A549 (cell line): ENCODE measurements at regions not wholly inside any gene's neighbourhood (a gene's known extent, or its start where the extent isn't known, plus 50 kb on each side); places are given as distances from the start of the nearest gene placed in this dataset.

Experiments
- ATAC-seq, 2 experiments: fragments of 200-7000 bp in 1 of 2; fragments of >200 bp in 1 of 2; cut with Nextera tagmentation in 1 of 2; cut with Tn5 transposase in 1 of 2; 3 replicates each; pipeline versions ENCODE4 v1.8.0 to v1.9.1; 2018 to 2020; ENCODE audit warnings: mild to moderate bottlenecking in 1 of 2, moderate library complexity in 1 of 2
- CTCF ChIA-PET: fragments of 300-600 bp; sonication (Branson Sonifier 250); formaldehyde crosslinking; extraction: SDS; loops from one replicate; lab custom pipeline; 2021; ENCODE audit warnings: antibody characterized with exemption, inconsistent platforms; lab: Yijun Ruan, JAX
- POLR2A ChIA-PET: fragments of 350-600 bp; formaldehyde crosslinking; extraction: SDS; loops from one replicate; lab custom pipeline; 2021; ENCODE audit warnings: antibody characterized with exemption, inconsistent platforms; lab: Yijun Ruan, JAX
- DNase-seq, 2 experiments: peaks; one replicate each; pipeline versions ENCODE4 v3.0.0 to v3.0.0-alpha.2; 2011 to 2016; ENCODE audit warnings: low read depth in 1 of 2, low spot score in 1 of 2
- FAIRE-seq: peaks from 2 replicates; lab custom pipeline; 2011; peaks lifted over from hg19 to GRCh38; lab: Jason Lieb, UNC
- H3K27ac ChIP-seq, 2 experiments: fragments of >200 bp; sonication (Bioruptor Twin); formaldehyde crosslinking; 3 replicates each; pipeline ENCODE4 v1.5.1; 2016 to 2017
- H3K4me1 ChIP-seq: fragments of >200 bp; sonication (Bioruptor Twin); formaldehyde crosslinking; 3 replicates; pipeline ENCODE4 v1.6.1; 2016
- H3K4me2 ChIP-seq: fragments of >200 bp; sonication (Bioruptor Twin); formaldehyde crosslinking; 3 replicates; pipeline ENCODE4 v1.6.1; 2016
- H3K4me3 ChIP-seq: fragments of >200 bp; sonication (Bioruptor Twin); formaldehyde crosslinking; 3 replicates; pipeline ENCODE4 v1.5.1; 2016
- H3K9me3 ChIP-seq: fragments of >200 bp; sonication (Bioruptor Twin); formaldehyde crosslinking; 3 replicates; pipeline ENCODE4 v1.6.1; 2016
- CBX2 ChIP-seq: fragments of 200-600 bp; sonication (generic); IDR thresholded peaks from 2 replicates; pipeline ENCODE4 v1.6.1; 2016; ENCODE audit warnings: low read depth, mild to moderate bottlenecking, borderline replicate concordance
- CBX8 ChIP-seq: fragments of 200-600 bp; sonication (generic); IDR thresholded peaks from 2 replicates; pipeline ENCODE4 v1.6.1; 2016
- CHD4 ChIP-seq: fragments of 200-600 bp; sonication (generic); IDR thresholded peaks from 2 replicates; pipeline ENCODE4 v1.6.1; 2016; ENCODE audit warnings: antibody characterized with exemption, mild to moderate bottlenecking, borderline replicate concordance
- EHF ChIP-seq: fragments of 250-450 bp; sonication (Bioruptor Pico); IDR thresholded peaks from 2 replicates; pipeline ENCODE4 v1.5.0; 2020; ENCODE audit warnings: mild to moderate bottlenecking
- FOSL2 ChIP-seq, 2 experiments: fragments of 450-650 bp in 1 of 2; fragments of >200 bp in 1 of 2; sonication (Bioruptor Twin) in 1 of 2; formaldehyde crosslinking; IDR thresholded peaks; 2 replicates each; pipeline versions ENCODE4 v1.5.0 to v1.6.1; 2016 to 2020; ENCODE audit warnings: mild to moderate bottlenecking in 1 of 2, moderate library complexity in 1 of 2
- FOXS1 ChIP-seq: fragments of 250-450 bp; sonication (Bioruptor Pico); IDR thresholded peaks from 2 replicates; pipeline ENCODE4 v1.5.0; 2020; ENCODE audit warnings: mild to moderate bottlenecking, moderate library complexity
- GATA3 ChIP-seq: IDR thresholded peaks from 2 replicates; pipeline ENCODE4 v1.6.1; 2012; ENCODE audit warnings: borderline replicate concordance
- MAX ChIP-seq: IDR thresholded peaks from 2 replicates; pipeline ENCODE4 v1.6.1; 2012
- POLR2AphosphoS2 ChIP-seq: conservative IDR thresholded peaks from 2 replicates; pipeline ENCODE4 v1.6.1; 2012; ENCODE audit warnings: low read length, improper control_type of control experiment, inconsistent platforms
- RFX5 ChIP-seq: fragments of 450-650 bp; IDR thresholded peaks from 2 replicates; pipeline ENCODE4 v1.7.1; 2014; ENCODE audit warnings: antibody characterized with exemption, mild to moderate bottlenecking, moderate library complexity
- RNF2 ChIP-seq: fragments of 200-600 bp; sonication (generic); IDR thresholded peaks from 2 replicates; pipeline ENCODE4 v1.6.1; 2016; ENCODE audit warnings: low read depth, mild to moderate bottlenecking, antibody characterized with exemption, moderate library complexity, borderline replicate concordance
- SMC3 ChIP-seq: fragments of >200 bp; sonication (Bioruptor Twin); formaldehyde crosslinking; IDR thresholded peaks from 3 replicates; pipeline ENCODE4 v1.6.1; 2018; ENCODE audit warnings: inconsistent platforms
- SREBF2 ChIP-seq: fragments of 450-650 bp; IDR thresholded peaks from 2 replicates; pipeline ENCODE4 v1.6.1; 2014; ENCODE audit warnings: mild to moderate bottlenecking, moderate library complexity
- USF2 ChIP-seq: fragments of 450-650 bp; IDR thresholded peaks from 2 replicates; pipeline ENCODE4 v1.6.1; 2014; ENCODE audit warnings: antibody characterized with exemption
- ZNF302 ChIP-seq: fragments of 250-450 bp; sonication (Bioruptor Pico); IDR thresholded peaks from 2 replicates; pipeline ENCODE4 v1.9.0; 2021; ENCODE audit warnings: inconsistent platforms, mild to moderate bottlenecking, moderate library complexity
- WGBS: methylation state at CpG from one replicate; pipeline ENCODE4 v1.1.6; 2017; ENCODE audit errors: missing lambda C conversion rate; 5-methylcytosine and 5-hydroxymethylcytosine counted together
- TF ChIP-seq, protein P1 (sequence below): fragments of >200 bp; sonication (Bioruptor Twin); formaldehyde crosslinking; IDR thresholded peaks from 3 replicates; pipeline ENCODE4 v1.6.1; 2016

DNA sequence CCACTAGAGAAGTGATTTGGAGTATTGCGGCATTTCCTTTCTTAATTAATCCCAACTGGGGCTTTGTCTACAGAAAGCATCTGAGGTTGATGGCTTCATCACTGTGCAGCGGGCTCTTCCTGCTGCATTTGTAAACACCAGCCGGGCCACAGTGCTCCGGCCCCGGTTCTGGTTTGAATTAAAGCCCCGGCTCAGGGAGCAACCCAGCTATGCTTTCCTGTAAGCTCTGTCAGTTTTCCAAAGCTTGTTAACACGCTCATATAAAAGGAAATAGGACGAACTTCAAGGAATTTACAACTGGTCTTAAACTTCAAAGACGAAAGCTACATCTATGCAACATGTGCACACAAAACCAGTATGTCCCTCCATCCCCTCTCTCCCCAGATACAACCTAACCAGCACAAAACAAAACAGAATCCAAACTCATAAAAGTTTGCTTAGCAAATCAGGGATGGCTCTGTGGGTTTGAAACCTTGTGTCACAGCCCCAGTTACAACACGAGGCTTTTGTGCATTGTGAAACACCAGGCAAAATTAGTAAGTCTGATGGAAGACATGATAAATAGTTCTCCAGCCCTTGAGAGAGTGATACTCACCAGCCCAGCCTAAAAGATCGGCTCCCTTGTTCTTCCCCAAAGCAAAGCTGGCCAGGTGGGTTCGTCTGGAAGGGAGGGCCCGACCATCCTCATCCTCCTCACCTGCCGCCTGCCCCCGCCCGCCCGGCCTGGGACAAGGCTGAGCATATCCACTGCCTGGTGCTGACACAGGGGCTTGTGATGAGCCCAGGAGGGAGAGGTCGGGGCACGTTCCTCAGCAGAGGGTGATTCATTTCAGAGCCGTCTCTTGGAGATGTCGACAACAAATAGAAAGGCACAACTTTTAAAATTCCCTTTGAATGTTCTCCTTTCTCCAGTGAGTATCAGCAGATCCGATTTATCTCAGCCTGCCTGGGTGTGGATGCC is 197.9 kb downstream of the TFAP2C start:
- 65% methylated on average over 17 of the region's 22 CpGs for WGBS
- CTCF ChIA-PET = interaction anchor here (1.3 to 2.8 kb wide), 2 partner anchors 9 to 198 kb away, joined by 3 to 9 read pairs; partner anchors contain the start of gene TFAP2C

GRCh38 chr20:56827763-56828162 is 198.7 kb downstream of the TFAP2C start:
- no peaks in the 10 kb centered on the region for H3K9me3 ChIP-seq
- ATAC-seq (no peak), DNase-seq (no peak), FAIRE-seq (no peak)
- ChIA-PET POLR2A (no interaction called here), CTCF (interaction anchor here (1.3 to 2.8 kb wide), 2 partner anchors 8 to 198 kb away, joined by 3 to 9 read pairs; partner anchors contain the start of gene TFAP2C)
- no peak overlapping the region for H3K27ac ChIP-seq
- no peak for TF ChIP-seq RNF2
- no peak for TF ChIP-seq FOSL2 (IDR thresholded peaks at IDR 0.05)
- no peak for TF ChIP-seq FOSL2 (CRISPR knock-in tag; IDR thresholded peaks at IDR 0.05)
- TF ChIP-seq MAX = no peak
- TF ChIP-seq EHF (CRISPR knock-in tag) = no peak
- TF ChIP-seq SMC3 = no peak
- TF ChIP-seq, protein P1, sequence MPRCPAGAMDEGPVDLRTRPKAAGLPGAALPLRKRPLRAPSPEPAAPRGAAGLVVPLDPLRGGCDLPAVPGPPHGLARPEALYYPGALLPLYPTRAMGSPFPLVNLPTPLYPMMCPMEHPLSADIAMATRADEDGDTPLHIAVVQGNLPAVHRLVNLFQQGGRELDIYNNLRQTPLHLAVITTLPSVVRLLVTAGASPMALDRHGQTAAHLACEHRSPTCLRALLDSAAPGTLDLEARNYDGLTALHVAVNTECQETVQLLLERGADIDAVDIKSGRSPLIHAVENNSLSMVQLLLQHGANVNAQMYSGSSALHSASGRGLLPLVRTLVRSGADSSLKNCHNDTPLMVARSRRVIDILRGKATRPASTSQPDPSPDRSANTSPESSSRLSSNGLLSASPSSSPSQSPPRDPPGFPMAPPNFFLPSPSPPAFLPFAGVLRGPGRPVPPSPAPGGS = no peak
- no peak overlapping the region for H3K4me2 ChIP-seq
- H3K4me3 ChIP-seq = no peak overlapping the region
- no peaks in the 10 kb centered on the region for H3K4me1 ChIP-seq
- 77% methylated on average over 12 of the region's 14 CpGs for WGBS

More for the DNA sequence above, 197.9 kb downstream of the TFAP2C start:
- ATAC-seq (peak in 1 of 2 experiments; percentile 55; a peak in 3 of 6 replicates), FAIRE-seq (no peak), DNase-seq (peak in 1 of 2 experiments; percentile 16)
- TF ChIP-seq CBX2 (no peak), CBX8 (no peak), ZNF302 (CRISPR knock-in tag) (no peak), FOXS1 (CRISPR knock-in tag) (no peak), RFX5 (no peak), SREBF2 (no peak)
- Histone ChIP-seq H3K4me1 (no peaks in the 10 kb centered on the region), H3K4me3 (no peak overlapping the region), H3K9me3 (no peaks in the 10 kb centered on the region), H3K27ac (no peak overlapping the region), H3K4me2 (no peak overlapping the region)
- POLR2A ChIA-PET = no interaction called here

DNA sequence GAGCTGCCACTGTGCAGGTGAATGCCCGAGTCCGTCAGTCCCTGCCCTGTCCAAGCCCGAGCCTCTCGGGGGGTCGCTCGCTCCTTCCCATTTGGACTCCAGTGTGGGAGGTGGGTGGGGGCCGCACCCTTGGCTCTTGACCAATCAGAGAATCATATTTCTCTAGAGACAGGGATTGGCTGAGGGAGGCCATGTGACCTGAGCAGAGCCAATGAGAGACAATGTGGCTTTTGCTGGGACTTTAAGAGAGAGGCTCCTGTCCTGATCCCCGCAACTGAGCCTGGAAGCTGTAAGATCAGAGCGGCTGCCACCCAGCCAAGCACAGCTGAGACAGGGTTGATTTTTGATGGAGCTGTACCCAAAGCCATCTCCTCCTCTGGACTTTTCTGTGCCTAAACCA is 199.3 kb downstream of the TFAP2C start:
- no peaks in the 10 kb centered on the region for H3K9me3 ChIP-seq
- ChIA-PET POLR2A (no interaction called here), CTCF (interaction anchor here (0.6 to 2.8 kb wide), 2 partner anchors 199 to 204 kb away, joined by 3 to 9 read pairs; partner anchors contain the start of gene TFAP2C)
- H3K27ac ChIP-seq = no peak overlapping the region
- H3K4me2 ChIP-seq = no peak overlapping the region
- H3K4me3 ChIP-seq = no peak overlapping the region
- DNase-seq = no peak
- no peak for FAIRE-seq
- ATAC-seq = peak; percentile 30 to 58; a peak in 3 of 6 replicates
- peak; percentile 47; the same call in 1 of the 2 replicates for TF ChIP-seq USF2
- no peak for TF ChIP-seq GATA3
- 92% methylated on average over 9 of the region's 9 CpGs for whole genome bisulfite sequencing
- H3K4me1 ChIP-seq = no peaks in the 10 kb centered on the region

GRCh38 chr20:56829788-56830385 is 200.8 kb downstream of the TFAP2C start:
- Histone ChIP-seq H3K4me2 (no peak overlapping the region), H3K27ac (no peak overlapping the region), H3K4me3 (no peak overlapping the region), H3K9me3 (no peaks in the 10 kb centered on the region), H3K4me1 (no peaks in the 10 kb centered on the region)
- FAIRE-seq = no peak
- TF ChIP-seq EHF (CRISPR knock-in tag) (no peak), POLR2AphosphoS2 (no peak), FOSL2 (IDR thresholded peaks at IDR 0.05) (no peak), FOSL2 (CRISPR knock-in tag; IDR thresholded peaks at IDR 0.05) (no peak), CHD4 (no peak)
- 79% methylated on average over 15 of the region's 17 CpGs for WGBS
- no peak for DNase-seq
- no peak for ATAC-seq
- ChIA-PET POLR2A (no interaction called here), CTCF (interaction anchor here (0.6 to 1.0 kb wide), 3 partner anchors 16 to 279 kb away, joined by 3 to 4 read pairs (median 3); no protein-coding TSS in a partner anchor)
